Tibial artery (tissue), 4 donors: ENCODE measurements at regions not wholly inside any gene's neighbourhood (a gene's known extent, or its start where the extent isn't known, plus 50 kb on each side); places are given as distances from the start of the nearest gene placed in this dataset.

Source experiments
- DNase-seq, 2 donors: peaks; one replicate each; pipeline ENCODE4 v3.0.0-alpha.2; 2019
- H3K27ac ChIP-seq, 2 donors: fragments of 200-600 bp; sonication (generic) in 1 of 2; 1 replicate in 1 of 2; 2 replicates in 1 of 2; pipeline ENCODE4 v1.5.1; 2018 to 2019; ENCODE audit warnings: mild to moderate bottlenecking in 1 of 2
- H3K27me3 ChIP-seq, 2 donors: fragments of 200-600 bp; sonication (generic) in 1 of 2; one replicate each; pipeline versions ENCODE4 v1.5.1 to v1.6.0; 2016 to 2019
- H3K36me3 ChIP-seq, 3 donors: fragments of 200-600 bp; sonication (generic) in 2 of 3; one replicate each; pipeline ENCODE4 v1.5.1; 2016 to 2019; ENCODE audit warnings: mild to moderate bottlenecking in 2 of 3
- H3K4me1 ChIP-seq, 4 donors: fragments of 200-600 bp; sonication (generic) in 2 of 4; 1 replicate in 3 of 4; 2 replicates in 1 of 4; pipeline ENCODE4 v1.5.1; 2016 to 2019
- H3K4me3 ChIP-seq, 2 donors: fragments of 200-600 bp; sonication (generic) in 1 of 2; 1 replicate in 1 of 2; 2 replicates in 1 of 2; pipeline ENCODE4 v1.5.1; 2018 to 2019; ENCODE audit warnings: mild to moderate bottlenecking in 2 of 2
- H3K9me3 ChIP-seq, 3 donors: fragments of 200-600 bp; sonication (generic) in 1 of 3; one replicate each; pipeline ENCODE4 v1.5.1; 2016 to 2019
- intact Hi-C: fragments of 100-400 bp; cut with DNase I; formaldehyde crosslinking; loops from one replicate; pipeline ENCODE4 v1.15.0; 2023; ENCODE audit warnings: low total_unique reads
- TF ChIP-seq, protein P1 (sequence below), 2 experiments: fragments of 200-600 bp in 1 of 2; fragments of 450-650 bp in 1 of 2; IDR thresholded peaks; one replicate each; pipeline ENCODE4 v1.5.1; 2017 to 2019; ENCODE audit warnings: antibody characterized with exemption in 2 of 2, mild to moderate bottlenecking in 1 of 2, moderate library complexity in 1 of 2

- Histone ChIP-seq H3K36me3 (no peaks in the 10 kb centered on the region), H3K27me3 (no peaks in the 10 kb centered on the region), H3K4me1 (no peaks in the 10 kb centered on the region), H3K4me3 (no peak overlapping the region), H3K27ac (no peak overlapping the region), H3K9me3 (no peaks in the 10 kb centered on the region)
- DNase-seq: no peak
- intact Hi-C loops: no loop called here
- TF ChIP-seq, protein P1, sequence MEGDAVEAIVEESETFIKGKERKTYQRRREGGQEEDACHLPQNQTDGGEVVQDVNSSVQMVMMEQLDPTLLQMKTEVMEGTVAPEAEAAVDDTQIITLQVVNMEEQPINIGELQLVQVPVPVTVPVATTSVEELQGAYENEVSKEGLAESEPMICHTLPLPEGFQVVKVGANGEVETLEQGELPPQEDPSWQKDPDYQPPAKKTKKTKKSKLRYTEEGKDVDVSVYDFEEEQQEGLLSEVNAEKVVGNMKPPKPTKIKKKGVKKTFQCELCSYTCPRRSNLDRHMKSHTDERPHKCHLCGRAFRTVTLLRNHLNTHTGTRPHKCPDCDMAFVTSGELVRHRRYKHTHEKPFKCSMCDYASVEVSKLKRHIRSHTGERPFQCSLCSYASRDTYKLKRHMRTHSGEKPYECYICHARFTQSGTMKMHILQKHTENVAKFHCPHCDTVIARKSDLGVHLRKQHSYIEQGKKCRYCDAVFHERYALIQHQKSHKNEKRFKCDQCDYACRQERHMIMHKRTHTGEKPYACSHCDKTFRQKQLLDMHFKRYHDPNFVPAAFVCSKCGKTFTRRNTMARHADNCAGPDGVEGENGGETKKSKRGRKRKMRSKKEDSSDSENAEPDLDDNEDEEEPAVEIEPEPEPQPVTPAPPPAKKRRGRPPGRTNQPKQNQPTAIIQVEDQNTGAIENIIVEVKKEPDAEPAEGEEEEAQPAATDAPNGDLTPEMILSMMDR (IDR thresholded peaks at IDR 0.05): no peak
Measured at GRCh38 chr18:72634500-72634899, 90.4 kb upstream of the CBLN2 start.

DNA sequence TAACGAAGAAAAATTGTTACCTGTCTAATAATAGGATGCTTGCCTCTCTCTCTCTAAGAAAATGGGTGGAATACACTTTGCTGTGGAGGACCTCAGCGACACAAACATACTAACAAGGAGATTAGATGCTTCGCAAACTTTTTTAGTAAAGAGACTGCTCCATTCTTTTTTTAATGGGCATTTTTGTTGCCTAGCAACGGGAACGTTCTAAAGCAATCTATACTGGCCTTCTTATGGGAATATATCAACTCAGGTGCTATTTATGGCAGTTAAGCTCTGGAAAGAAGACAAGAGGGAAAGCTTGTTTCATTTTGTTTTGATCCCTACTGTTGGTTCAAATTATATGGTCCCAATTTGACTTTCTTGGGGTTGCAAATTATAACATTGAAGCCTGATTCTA, 86.8 kb upstream of the CBLN2 start:
- no peak overlapping the region for H3K4me3 ChIP-seq
- H3K4me1 ChIP-seq: no peaks in the 10 kb centered on the region
- H3K27ac ChIP-seq: no peak overlapping the region
- no peaks in the 10 kb centered on the region for H3K27me3 ChIP-seq
- H3K9me3 ChIP-seq: no peaks in the 10 kb centered on the region
- DNase-seq: no peak
- intact Hi-C loops: no loop called here
- H3K36me3 ChIP-seq: no peaks in the 10 kb centered on the region
- TF ChIP-seq, protein P1 (IDR thresholded peaks at IDR 0.05): no peak

DNA sequence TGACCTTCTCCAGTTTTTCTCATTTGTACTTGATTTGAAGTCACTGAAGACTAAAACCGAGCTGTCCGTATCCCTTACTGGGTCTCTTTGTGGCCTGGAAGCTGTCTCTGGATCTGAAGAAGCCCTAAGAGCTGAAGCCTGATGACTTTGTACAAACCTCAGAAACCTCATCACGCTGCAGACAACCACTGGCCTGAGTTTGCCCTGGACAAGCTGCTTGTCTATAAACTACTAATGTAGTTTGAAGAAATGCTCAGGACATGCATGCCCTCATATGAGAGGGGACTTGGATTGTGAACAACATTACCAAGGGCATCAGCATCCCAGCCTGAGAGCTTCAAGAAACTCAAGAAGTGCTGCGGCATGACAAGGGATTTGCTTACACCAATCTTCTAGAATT, 79.3 kb upstream of the CBLN2 start:
- Histone ChIP-seq H3K27ac (no peak overlapping the region), H3K27me3 (no peaks in the 10 kb centered on the region), H3K9me3 (no peaks in the 10 kb centered on the region), H3K4me3 (no peak overlapping the region), H3K4me1 (no peaks in the 10 kb centered on the region), H3K36me3 (no peaks in the 10 kb centered on the region)
- intact Hi-C loops: no loop called here
- TF ChIP-seq, protein P1 (IDR thresholded peaks at IDR 0.05): no peak
- no peak for DNase-seq

- H3K9me3 ChIP-seq: no peaks in the 10 kb centered on the region
- H3K27me3 ChIP-seq: no peaks in the 10 kb centered on the region
- TF ChIP-seq, protein P1 (IDR thresholded peaks at IDR 0.05): no peak
- no peak overlapping the region for H3K27ac ChIP-seq
- no peaks in the 10 kb centered on the region for H3K36me3 ChIP-seq
- no peaks in the 10 kb centered on the region for H3K4me1 ChIP-seq
- no peak overlapping the region for H3K4me3 ChIP-seq
- intact Hi-C loops: no loop called here
- DNase-seq: no peak
Measured at GRCh38 chr18:72613534-72613930, 69.4 kb upstream of the CBLN2 start.

DNA sequence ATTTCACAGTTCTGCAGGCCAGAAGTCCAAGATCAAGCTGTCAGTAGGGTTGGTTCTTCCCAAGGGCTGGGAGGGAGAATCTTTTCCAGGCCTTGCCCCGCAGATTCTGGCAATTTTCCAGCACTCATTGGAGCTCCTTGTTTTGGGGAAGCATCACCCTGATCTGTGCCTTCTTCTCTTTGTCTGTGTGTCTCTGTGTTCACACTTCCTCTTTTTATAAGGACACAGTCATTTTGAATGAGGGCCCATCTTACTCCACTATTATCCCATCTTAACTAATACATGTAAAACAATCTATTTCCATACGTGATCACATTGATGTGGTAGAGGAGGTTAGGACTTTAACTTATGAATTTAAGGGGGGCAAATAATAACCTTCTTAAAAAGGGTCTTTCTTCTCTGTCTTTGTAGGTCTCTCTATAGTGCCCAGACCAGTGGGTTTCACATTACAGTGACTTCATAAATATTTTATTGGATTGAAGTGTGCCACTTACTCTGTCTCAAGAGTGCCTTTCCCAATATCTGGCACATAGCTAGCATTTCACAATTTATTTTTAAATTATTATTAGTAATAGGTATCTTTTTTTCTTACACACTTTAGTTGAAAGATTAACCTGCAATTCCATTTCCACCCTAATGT, 68.9 kb upstream of the CBLN2 start:
- no peak overlapping the region for H3K4me3 ChIP-seq
- TF ChIP-seq, protein P1 (IDR thresholded peaks at IDR 0.05): no peak
- no peaks in the 10 kb centered on the region for H3K27me3 ChIP-seq
- DNase-seq: no peak
- no peaks in the 10 kb centered on the region for H3K4me1 ChIP-seq
- no peak overlapping the region for H3K27ac ChIP-seq
- H3K9me3 ChIP-seq: no peaks in the 10 kb centered on the region
- intact Hi-C loops: no loop called here
- H3K36me3 ChIP-seq: no peaks in the 10 kb centered on the region

GRCh38 chr18:72605376-72605775, 61.2 kb upstream of the CBLN2 start:
- no peak overlapping the region for H3K27ac ChIP-seq
- no peaks in the 10 kb centered on the region for H3K9me3 ChIP-seq
- H3K27me3 ChIP-seq: no peaks in the 10 kb centered on the region
- intact Hi-C loops: no loop called here
- no peaks in the 10 kb centered on the region for H3K4me1 ChIP-seq
- TF ChIP-seq, protein P1 (IDR thresholded peaks at IDR 0.05): no peak
- no peaks in the 10 kb centered on the region for H3K36me3 ChIP-seq
- DNase-seq: no peak
- H3K4me3 ChIP-seq: no peak overlapping the region
